ENCODE measurements at regions not wholly inside any gene's neighbourhood (a gene's known extent, or its start where the extent isn't known, plus 50 kb on each side); places are given as distances from the start of the nearest gene placed in this dataset.

GRCh38 chr14:38761033-38761432, 342.0 kb downstream of the SEC23A start:
- DNase-seq, result no peak

- DNase-seq, result no peak
Observed at GRCh38 chr14:38758661-38759060, 344.4 kb downstream of the SEC23A start.

DNA sequence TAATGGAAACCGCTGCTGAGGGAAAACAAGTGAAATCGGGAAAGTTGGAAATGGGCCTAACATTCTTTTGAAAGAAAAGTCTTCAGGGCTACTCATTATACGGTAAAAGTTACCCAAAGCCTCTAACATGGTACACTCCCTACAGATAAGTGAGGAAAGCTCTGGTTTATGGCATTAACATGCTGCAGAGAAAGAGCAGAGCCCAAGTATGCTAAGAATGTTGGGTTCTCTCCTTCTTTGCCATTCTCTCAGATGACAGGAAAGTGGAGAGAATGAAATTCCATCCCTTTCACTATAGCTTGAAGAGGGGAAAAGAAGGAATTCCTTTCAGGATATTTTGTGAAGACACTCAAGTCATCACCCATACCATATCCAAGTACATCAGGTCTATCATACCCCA, 348.0 kb downstream of the SEC23A start:
- DNase-seq, result no peak

DNA sequence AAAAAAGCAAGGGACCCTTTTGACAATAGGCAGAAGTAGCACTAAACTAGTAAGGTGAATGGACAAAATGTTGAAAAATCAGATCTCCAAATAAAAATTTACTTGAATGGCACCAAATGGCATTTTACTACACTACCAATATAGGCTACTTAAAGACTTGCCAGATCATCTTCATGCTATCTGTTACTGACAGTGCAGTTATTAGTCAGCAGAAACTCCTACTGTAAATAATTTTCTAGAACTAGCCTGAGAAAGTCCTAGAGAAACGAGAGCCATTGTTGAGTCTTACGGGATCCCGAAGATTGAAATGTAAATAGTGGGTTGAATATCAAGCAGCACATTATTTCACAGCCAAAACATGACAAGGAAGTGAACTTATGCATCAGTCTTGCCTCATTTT, 350.3 kb downstream of the SEC23A start:
- no peak for DNase-seq

- DNase-seq, result no peak
Observed at GRCh38 chr14:38752341-38752740, 350.7 kb downstream of the SEC23A start.

GRCh38 chr14:38751459-38751858, 351.6 kb downstream of the SEC23A start:
- DNase-seq, result no peak

- no peak for DNase-seq
Observed at GRCh38 chr14:38749936-38750335, 353.1 kb downstream of the SEC23A start.

- DNase-seq, result no peak
Observed at GRCh38 chr14:38745861-38746260, 357.2 kb downstream of the SEC23A start.

DNA sequence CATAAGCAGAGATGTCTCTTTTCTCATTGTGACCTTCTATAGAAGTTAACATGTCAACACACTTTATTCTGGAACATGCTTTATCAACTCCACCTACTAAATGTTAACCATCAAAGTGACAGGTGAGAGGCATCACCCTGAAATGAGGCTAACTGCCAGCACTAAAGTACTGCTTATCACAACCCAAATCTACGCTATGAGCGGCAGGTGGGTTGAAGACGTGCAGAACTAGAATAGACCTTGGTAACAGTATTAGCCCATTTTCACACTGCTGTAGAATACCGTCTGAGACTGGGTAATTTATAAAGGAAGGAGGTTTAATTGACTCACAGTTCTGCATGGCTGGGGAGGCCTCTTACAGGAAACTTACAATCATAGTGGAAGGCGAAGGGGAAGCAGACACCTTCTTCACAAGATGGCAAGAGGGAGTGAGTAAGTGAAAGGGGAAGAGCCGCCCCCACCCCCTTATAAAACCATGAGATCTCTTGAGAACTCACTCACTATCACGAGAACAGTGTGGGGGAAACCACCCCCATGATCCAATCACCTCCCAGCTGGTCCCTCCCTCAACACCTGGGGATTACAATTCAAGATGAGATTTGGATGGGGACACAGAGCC, 359.0 kb downstream of the SEC23A start:
- no peak for DNase-seq

- DNase-seq, result no peak
Observed at GRCh38 chr14:38737686-38738407, 365.2 kb downstream of the SEC23A start.

GRCh38 chr14:38735005-38735404, 368.0 kb downstream of the SEC23A start:
- DNase-seq, result peak in 1 of 2 donors; percentile 2

DNA sequence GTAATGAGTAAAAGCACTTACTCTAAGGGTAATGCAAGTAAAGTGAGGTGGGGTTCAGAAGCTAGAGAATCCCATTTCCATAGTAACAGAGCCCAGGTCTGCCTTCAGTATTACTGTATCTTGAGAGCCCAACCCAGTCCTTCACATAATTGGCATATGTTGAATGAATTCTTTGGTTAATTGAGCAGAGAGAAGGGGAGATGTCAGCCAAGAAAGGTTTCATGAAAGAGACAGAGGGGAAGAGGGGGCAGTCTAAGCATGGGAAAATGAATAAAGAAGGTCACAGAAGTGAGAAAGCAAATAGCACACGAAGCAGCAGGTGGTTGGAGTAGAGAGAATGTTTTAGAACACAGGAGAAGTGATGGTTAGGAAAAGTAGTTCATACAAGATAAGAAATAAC, 371.1 kb downstream of the SEC23A start:
- no peak for DNase-seq

GRCh38 chr14:38730420-38730819, 372.6 kb downstream of the SEC23A start:
- no peak for DNase-seq

DNA sequence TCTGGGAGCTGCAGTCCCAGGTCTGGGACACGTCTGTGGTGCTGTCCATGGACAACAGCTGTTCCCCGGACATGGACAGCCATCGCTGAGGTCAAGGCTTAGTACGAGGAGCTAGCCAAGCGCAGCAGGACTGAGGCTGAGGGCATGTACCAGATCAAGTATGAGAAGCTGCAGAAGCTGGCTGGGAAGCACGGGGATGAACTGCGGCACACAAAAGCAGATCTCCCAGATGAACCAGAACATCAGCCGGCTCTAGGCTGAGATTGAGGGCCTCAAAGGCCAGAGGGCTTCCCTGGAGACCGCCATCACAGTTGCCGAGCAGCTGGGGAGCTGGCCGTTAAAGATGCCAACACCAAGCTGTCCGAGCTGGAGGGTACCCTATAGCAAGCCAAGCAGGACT, 375.3 kb downstream of the SEC23A start:
- DNase-seq, result no peak

DNA sequence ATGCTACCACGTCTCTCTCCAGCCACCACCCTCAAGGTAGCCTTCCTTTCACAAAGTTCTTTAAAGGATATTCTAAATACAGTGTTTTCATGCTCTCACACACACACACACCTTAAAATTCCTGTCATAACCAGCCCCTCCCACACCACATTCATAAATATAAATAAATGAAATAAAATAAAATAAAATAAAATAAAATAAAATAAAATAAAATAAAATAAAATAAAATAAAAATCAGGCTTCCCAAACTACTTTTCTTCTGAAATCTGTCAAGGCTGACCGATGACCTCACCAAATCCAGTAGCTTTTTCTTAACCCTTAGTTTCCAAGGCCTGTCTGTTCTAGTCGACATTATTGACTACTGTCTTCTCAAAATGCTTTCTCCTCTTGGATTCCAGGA, 378.4 kb downstream of the SEC23A start:
- no peak for DNase-seq

DNA sequence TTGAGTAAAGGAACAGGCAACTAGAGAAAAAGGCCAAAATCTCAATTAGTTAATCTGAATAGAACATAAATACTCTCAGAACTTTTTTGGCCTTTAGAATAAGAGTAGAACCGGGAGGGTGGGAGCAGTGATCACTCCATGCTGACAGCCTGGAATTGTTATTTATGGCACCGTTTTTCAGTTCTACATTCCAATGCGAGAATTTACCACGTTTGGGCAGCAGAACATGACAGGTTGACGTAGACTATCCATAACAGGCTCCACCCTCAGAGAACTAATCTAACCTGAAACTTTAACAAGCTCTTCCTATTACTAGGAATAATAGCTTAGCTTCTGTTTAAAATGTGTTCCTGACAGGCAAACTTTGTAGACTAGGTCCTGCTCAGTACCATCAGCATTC, 379.1 kb downstream of the SEC23A start:
- DNase-seq, result no peak

- no peak for DNase-seq
Observed at GRCh38 chr14:38723277-38723676, 379.8 kb downstream of the SEC23A start.

DNA sequence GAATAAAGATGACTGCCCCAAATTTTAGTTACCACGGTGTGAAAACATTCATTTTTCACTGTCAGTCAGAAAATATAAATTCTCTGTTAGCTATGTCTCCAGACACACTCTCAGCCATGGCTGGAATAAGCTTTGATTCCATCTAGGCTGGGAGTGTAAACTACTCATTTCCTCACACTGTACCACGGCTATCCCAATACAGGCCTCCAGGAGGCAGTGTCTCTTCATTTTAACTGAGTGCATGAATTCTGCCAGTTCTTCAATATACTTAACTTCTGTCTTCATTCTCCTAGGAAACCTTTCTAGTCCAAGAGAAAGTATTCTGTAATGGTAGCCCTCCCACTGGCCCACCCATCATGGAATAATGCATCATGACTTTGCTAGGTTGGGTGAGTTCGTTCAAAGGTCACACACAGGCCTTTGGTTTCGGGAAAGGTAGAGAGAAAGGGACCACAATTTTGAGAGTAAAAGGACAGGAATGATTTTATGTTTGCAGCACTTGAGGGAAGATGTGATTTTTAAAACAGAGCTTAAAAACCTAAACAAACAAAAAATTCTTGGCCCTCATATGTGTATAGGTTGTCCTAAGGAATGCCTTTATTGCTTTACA, 381.1 kb downstream of the SEC23A start:
- peak; percentile 14 to 19 for DNase-seq

GRCh38 chr14:38718519-38718918, 384.5 kb downstream of the SEC23A start:
- no peak for DNase-seq

- DNase-seq, result no peak
Observed at GRCh38 chr14:38716926-38717325, 386.1 kb downstream of the SEC23A start.

DNA sequence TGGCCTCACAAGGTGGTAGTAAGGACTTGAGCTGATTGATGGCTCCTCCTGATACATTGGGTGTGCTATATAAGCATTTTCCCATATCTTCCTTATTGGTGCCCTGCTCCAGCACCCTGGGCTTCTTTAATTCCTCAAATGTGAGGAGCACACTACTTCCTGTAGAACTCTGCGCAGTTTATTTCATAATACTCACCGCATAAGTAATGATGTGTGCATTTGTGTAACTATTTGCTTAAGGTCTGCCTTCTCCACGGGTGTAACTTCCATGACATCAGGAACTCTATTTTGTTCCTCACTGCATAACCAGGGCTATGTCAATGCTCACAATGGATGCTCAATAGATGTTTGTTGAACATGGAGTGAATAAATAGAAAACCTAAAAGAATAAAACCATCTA, 392.2 kb downstream of the SEC23A start:
- DNase-seq, result no peak

DNA sequence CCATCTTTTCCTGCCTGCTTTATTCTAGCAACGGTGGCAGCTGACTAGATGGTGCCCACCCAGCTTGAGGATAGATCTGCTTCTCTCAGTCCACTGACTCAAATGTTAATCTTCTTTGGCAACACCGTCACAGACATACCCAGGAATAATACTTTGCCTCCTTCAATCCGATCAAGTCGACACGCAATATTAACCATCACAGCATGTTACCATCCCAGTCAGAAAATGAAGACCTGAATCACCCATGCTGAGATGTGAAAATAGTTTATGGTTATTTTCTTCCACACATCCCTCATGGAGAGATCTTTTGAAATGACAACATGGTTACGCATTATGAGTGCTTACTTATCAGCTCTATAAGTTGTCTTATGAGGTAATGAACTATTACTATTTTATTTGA, 392.8 kb downstream of the SEC23A start:
- no peak for DNase-seq

DNA sequence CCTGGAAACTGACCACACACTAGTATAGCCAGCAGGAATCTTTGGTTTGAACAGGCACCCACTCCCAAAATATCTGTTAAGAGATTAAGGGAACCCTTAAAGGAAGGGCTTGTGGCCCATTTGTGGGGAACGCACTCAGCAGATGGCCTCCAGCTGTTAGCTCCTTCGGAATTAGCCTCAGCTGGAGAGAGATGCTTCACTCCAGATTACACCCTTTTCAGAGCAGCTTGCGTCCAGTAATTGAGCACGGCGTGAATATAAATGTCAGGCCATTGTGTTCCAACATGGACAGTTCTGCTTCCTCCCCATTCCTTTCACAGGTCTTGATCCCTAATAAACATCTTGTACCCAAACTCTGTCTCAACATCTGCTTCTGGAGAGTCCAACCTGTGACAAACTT, 397.8 kb downstream of the SEC23A start:
- no peak for DNase-seq

DNA sequence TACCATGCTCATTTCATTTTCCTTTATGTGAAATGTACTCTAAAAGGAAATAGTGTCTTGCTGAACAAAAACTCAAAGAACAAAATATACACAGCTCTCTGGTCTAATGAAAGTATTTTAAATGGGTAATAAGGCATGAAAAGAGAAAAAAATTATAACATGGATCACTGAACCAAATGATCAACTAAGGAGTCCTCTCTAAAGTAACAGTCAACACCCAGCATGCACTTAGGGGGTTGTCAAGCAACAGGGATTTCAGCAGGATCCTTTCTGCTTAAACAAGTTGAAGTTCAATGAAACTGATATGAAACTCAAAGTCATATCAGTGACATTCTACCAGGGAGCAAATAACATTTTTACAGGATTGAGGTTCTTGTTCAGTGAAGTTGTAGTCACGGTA, 398.8 kb downstream of the SEC23A start:
- no peak for DNase-seq

DNA sequence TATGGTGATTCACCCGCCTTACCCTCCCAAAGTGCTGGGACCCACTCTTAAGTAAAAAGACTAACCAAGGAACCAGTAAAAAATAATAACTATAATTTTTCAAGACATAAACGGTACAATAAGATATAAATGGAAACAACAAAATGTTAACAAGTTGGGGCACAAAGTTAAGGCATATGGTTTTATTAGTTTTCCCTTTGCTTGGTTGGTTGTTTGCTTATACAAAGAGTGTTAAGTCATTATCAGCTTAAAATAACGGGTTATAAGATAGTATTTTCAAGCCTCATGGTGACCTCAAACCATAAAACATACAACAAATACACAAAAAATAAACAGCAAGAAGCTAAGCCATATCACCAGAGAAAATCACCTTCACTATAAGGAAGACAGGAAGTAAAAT, 406.1 kb downstream of the SEC23A start:
- DNase-seq, result no peak

All from CD4-positive, alpha-beta T cell treated with Interleukin-4 for 1 hour (primary cell).